Stimulated activated CD8-positive, alpha-beta memory T cell treated with anti-CD3 and anti-CD28 coated beads, Interleukin-7, amount 100 ng/mL, for 1 hour (primary cell): ENCODE measurements at regions not wholly inside any gene's neighbourhood (a gene's known extent, or its start where the extent isn't known, plus 50 kb on each side); places are given as distances from the start of the nearest gene placed in this dataset.

Experiments used
- DNase-seq, 2 donors: peaks; one replicate each; pipeline ENCODE4 v3.0.0-alpha.2; 2020; ENCODE audit warnings: low read depth in 2 of 2

- no peak for DNase-seq
Observed at GRCh38 chr2:226275215-226275614, 524.4 kb downstream of the IRS1 start.

- DNase-seq, result no peak
Observed at GRCh38 chr2:226274143-226274542, 525.5 kb downstream of the IRS1 start.

GRCh38 chr2:226273440-226273839 lies 526.2 kb downstream of the IRS1 start:
- no peak for DNase-seq

DNA sequence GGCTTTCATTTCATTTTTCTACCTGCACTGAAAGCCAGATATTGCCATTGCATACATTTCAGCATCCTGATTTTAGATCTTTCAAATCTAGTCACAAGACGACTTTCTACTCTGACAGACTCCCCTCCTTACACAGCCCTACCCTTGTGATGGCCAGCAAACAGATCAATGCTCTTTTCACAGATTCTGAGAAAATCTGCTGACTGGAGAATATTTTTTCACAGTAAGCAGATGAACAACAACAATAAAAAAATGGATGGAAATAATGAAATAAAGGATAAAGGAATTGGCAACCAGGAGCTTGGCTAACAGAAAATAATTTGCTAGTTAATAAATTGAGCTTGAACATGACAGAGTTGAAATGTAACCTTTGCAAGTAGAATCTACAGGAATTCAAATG lies 527.2 kb downstream of the IRS1 start:
- no peak for DNase-seq

DNA sequence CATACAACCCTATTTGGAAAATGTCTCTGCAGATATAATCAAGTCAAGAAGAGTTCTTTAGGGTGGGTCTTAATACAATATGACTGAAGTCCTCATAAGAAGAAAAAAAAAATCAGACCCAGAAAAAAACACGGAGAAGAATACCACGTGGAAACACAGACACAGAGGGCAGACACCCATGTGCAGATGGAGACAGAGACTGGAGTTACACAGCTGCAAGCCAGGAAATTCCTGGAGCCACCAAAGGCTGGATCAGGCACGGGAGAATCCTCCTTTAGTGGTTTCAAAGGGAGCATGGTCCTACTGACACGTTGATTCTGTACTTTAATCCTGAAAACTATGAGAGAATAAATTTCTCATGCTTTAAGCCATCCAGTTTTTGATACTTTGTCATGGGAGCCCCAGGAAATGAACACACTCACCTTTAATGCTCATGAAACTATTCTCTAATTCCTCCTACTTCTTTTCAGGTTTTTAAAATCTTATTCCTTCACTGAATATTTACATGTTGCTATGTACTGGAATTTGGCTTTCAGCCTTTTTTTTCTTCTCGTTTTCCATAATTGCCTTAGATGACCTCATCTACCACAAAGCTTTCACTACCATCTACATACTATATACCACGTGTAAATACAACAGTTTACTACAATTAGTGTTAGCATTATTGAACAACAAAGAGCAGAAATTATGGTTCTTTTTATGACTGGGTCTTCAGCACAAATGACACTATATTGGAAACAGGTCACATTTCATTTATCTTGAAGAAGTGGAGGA lies 529.1 kb downstream of the IRS1 start:
- no peak for DNase-seq

- DNase-seq, result no peak
Observed at GRCh38 chr2:226267516-226268289, 531.9 kb downstream of the IRS1 start.

DNA sequence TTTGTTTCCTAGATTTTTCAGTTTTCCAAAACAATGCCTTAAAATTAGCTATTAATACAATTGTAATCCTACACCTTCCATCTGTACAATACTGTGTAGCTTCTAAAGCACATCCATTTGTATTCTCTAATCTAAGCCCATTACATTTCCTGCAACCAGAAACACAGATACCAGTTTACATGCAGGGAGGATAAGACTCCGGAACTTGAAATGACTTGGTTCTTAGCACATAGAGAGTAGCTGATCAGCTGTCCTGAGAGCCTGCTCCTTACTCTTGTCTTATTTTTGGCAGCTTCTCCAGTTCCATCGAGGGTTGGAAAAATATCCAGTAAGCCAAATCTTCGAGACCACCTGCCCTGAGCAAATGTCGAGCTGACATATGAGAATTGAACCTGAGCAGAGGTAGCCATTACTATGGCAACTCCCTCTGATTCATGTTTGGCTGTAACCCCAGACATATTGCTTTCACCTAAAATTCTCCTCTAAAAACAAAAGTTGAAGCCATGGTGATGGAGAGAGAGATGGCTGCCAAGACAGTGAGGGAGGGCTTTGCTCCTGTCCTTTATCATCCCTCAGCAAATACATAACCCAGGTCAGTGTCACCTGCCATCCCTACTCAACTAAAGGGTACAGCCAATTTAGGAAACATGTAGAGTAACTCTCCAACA lies 542.8 kb downstream of the IRS1 start:
- DNase-seq, result no peak

DNA sequence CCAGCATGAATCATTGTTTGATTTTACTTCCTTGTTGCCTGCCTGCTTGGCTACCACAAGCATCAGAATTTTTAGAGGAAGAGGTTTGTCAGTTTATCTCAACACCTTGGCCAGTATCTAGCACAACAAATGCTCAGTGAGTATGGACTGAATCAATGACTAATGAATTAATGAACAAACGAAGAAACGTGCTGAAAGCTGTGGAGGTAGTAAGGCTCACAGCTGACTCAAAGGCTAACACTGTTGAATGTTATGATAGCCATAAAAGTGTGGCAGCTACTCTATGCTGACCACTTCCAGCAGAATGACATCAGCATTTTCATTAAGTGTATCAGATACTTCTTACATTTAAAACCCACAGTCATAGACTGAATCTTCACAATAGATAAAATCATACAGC lies 543.4 kb downstream of the IRS1 start:
- no peak for DNase-seq

GRCh38 chr2:226251661-226252060 lies 548.0 kb downstream of the IRS1 start:
- DNase-seq, result no peak

- no peak for DNase-seq
Observed at GRCh38 chr2:226247289-226248275, 552.0 kb downstream of the IRS1 start.

DNA sequence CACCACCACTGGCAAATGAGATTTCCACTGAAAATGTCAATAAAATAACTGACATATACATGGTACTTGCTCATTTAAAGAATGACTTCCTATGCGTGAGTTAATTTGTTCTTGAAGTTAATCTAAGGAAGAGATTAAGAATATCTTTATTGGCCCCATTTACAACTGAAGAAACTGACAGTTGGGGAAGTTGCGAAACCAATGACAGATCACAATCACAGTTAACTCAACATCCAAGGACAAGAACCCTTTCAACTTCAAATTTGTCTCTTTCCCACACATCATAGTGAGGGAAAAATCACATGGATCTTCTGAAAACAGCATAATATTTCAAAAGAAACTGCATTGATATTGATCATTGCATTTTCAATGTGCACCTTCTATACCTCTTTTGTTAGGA lies 565.4 kb downstream of the IRS1 start:
- DNase-seq, result no peak

- no peak for DNase-seq
Observed at GRCh38 chr2:226233388-226233787, 566.2 kb downstream of the IRS1 start.

DNA sequence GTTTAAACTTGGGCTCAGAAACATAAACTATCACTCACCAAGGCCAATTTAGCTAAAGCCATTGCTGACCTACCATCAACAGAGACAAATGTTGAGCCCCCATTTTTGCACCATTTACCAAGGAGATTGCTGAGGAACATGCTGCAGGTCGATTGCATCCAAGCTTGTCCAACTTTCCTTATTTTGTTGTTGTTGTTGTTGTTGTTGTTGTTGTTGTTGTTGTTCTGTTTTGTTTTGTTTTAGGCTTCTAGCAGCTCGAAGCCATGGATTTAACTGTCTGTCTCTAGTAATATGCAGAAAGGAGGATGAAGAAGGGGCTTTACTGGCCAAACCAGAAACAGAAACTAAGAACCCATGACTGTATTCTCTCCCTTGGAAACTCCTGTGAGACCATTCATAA lies 571.5 kb downstream of the IRS1 start:
- no peak for DNase-seq

- no peak for DNase-seq
Observed at GRCh38 chr2:226227341-226227740, 572.3 kb downstream of the IRS1 start.

DNA sequence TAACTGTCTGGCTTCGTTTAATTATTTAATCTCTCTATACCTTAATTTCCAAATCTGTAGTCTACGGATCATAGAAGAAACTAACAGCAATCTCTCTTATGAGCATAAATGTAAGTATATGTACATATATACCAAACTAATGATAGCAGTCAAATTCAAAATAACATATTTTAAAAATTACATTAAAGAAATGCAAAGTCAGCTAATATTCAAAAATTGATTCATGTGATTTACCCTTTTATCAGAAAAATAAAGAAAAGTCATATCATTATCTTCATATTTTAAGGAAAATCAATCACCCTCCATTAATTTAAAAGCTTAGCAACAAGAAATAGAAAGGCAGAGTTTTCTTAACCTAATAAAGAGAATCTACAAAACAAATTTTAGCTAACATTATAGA lies 575.9 kb downstream of the IRS1 start:
- DNase-seq, result no peak

DNA sequence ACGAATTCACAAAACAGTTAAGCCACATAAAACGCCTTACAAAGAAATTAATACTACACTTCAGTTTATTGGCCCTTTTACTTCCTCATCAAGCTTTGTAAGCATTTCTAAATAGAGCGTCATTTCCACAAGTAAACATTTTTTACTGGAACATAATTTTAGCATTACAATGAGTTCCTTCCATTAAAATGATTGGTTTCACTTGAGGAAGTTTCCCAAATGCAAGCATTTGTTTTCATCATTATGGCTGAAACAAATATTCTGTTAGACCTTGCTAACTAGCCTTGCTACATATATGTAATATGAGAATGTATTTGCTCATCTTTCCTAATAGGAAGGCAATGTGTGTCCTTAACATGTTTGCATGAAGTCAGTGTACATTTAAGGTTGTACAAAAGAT lies 579.1 kb downstream of the IRS1 start:
- no peak for DNase-seq

- no peak for DNase-seq
Observed at GRCh38 chr2:226217191-226217590, 582.4 kb downstream of the IRS1 start.

- no peak for DNase-seq
Observed at GRCh38 chr2:226216575-226216974, 583.0 kb downstream of the IRS1 start.

- DNase-seq, result peak in 1 of 2 donors; percentile 2
Observed at GRCh38 chr2:226215902-226216503, 583.6 kb downstream of the IRS1 start.

- no peak for DNase-seq
Observed at GRCh38 chr2:226213717-226214116, 585.9 kb downstream of the IRS1 start.

- no peak for DNase-seq
Observed at GRCh38 chr2:226211439-226211838, 588.2 kb downstream of the IRS1 start.
